NCI-H1436 (cell line): ENCODE measurements at regions not wholly inside any gene's neighbourhood (a gene's known extent, or its start where the extent isn't known, plus 50 kb on each side); places are given as distances from the start of the nearest gene placed in this dataset.

Experiments used
- DNase-seq: peaks from one replicate; lab custom pipeline; 2025; lab: John Stamatoyannopoulos, UW

- DNase-seq = peak; percentile 49
Observed at GRCh38 chr20:22466447-22467171, 117.8 kb downstream of the FOXA2 start.

DNA sequence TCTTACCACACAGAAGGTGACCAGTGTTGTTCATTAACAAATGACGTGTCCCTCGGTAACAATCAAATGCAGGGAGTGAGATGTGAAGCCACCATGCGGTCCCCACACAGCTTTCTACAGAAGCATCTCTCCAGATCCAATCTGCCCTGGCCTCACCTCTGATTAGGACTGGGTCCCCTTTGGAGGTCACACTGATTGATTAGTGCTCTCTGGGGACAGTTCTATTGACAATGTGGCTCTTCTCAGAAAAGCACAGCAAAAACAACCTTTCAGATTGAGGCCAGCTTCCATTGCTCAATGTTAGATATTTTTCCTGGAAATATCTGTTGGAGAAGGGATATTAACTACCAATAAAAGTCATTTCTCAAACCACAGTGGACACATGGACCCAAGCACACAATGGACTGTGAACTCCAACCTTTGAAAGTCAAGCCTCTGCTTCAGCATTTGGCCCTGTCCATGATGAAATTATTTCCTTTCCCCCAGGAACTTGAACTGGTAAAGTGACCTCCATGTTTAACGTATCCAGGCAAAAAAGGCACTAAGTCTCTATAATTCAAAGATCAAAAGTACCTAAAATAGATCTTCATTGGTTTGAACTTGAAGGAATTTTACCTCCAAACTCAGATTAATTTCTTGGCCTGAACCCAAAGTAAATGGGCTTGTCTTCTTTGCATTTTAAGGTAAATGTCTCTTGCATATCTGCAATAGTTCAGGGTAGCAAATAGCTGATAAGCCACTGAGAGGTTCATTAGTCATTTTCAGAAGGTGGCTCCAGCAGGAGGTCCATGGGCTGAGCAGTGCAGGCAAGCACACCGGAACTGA, 118.5 kb downstream of the FOXA2 start:
- DNase-seq = no peak

DNA sequence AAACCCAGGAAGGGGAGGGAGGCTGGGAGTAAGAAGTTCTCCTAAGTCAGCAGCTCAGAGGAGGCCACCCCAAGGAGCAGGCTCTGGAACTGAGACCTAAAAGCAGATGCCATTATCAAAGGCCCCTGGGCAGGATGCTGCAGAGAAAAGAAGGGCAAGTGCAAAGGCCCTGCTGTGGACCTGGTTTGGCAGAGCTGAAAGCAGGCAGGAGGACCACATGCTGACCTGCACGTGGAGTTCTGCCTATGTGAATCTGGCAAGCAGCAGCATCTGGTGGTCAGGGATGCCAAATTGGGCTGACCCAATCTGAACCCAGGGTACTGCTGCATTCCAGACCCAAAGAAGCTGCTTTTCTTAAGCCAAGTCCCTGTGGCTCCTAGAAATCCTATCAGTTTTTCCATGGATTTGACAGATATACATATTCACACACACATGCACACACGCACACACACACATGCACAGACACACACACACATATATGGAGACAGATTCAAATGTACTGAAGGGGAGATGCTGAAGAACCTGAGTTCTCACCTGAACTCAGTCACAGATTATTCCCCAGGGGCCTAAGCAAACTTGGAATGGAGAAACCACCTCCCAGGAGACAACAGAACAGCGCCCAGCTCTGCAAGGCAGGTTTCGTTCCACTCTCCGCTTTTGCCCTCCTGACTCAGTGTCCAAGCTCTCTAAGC, 119.9 kb downstream of the FOXA2 start:
- peak; percentile 13 for DNase-seq

GRCh38 chr20:22462975-22463914, 121.1 kb downstream of the FOXA2 start:
- peak; percentile 65 for DNase-seq

DNA sequence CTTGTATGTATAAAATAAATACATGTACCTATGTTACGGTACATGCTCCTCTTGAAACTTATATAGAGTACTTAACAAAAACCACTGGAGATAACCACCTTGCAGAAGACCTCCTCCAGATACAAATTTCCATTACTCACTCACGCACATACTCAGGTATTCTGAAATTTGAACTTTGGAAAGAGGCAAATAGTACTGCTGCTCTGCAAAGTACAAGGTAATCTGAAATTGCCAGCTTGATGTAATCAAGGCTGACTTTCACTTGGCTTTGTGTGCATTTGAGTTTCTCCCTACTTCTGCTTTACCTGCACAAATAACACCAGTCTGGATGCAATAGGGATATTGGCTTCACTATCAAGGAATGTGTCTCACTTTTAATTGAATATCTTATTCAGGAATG, 123.6 kb downstream of the FOXA2 start:
- no peak for DNase-seq

DNA sequence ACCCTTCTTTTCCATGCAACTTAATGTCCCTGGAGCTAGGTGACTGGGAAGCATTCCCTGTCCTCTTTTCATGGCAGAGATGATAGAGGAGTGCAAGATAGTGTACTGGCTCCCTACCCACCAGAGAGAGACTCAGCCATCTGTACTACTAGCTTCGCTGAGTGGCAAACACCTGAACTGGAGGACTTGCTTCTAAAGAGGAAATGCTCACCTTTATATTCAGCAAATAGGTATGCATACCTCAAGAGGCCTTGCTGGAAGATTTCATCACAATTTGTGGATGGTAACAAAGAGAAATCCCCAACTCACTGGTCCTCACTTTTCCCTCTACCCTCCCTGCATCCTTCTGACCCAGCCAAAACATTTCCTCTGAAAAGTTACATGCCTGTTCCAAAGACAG, 124.1 kb downstream of the FOXA2 start:
- DNase-seq = no peak

DNA sequence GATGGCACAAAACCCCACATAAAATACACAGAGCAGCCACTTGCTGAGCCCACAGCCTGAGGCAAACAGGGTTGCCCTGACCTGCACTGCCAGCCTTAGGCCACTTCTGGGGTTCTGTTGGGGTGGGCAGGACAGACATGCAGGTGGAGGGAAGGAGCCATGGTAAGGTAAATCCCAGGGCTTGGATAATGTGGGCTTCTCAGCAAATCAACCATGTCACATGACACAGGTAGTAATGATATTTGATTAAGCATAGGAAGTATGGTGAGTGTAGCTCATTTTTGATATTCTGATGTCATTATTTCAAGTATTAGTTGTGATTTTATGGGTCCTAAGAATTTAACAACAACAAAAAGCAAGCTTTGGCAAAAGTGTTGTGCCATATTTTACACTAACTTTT, 124.6 kb downstream of the FOXA2 start:
- DNase-seq = no peak

DNA sequence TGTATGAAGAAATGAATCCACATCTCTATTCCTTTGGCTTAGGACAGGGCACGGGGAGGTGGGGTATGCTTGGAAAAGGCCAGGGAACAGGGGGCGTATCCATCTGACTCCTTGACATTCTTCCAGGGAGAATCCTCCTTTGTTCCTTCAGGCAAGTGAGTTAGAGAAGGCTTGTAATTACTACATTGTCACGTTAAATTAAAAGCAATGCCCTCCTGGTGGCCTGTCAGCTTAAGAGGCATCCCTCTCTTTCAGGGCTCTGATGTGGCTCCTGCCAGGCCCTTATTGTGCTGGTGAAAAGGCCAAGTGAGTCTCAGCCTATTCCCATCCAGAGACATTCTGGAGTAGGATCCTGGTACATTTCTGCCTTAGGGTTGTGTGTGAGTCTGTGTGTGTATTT, 128.3 kb downstream of the FOXA2 start:
- DNase-seq = no peak

GRCh38 chr20:22455259-22455658, 129.1 kb downstream of the FOXA2 start:
- DNase-seq = no peak

GRCh38 chr20:22453244-22454080, 130.9 kb downstream of the FOXA2 start:
- DNase-seq = no peak

GRCh38 chr20:22452442-22453011, 131.8 kb downstream of the FOXA2 start:
- no peak for DNase-seq

- DNase-seq = no peak
Observed at GRCh38 chr20:22450537-22450936, 133.8 kb downstream of the FOXA2 start.

- DNase-seq = no peak
Observed at GRCh38 chr20:22449188-22449973, 135.0 kb downstream of the FOXA2 start.

DNA sequence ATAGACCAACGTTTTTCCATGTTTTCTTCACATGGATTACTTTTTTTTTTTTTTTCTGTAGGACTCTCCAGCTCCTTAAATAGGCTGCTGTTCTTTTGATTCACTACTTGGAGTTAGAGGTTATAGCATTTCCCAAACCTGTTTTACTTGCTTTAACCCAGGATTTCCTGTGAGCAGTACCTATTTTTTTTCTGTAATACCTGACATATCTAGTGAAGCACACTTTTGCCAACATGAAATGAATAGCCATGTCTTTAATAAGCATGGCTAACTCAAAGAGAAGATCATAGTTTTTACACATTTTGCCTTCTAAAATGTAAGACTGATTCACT, 137.0 kb downstream of the FOXA2 start:
- no peak for DNase-seq

DNA sequence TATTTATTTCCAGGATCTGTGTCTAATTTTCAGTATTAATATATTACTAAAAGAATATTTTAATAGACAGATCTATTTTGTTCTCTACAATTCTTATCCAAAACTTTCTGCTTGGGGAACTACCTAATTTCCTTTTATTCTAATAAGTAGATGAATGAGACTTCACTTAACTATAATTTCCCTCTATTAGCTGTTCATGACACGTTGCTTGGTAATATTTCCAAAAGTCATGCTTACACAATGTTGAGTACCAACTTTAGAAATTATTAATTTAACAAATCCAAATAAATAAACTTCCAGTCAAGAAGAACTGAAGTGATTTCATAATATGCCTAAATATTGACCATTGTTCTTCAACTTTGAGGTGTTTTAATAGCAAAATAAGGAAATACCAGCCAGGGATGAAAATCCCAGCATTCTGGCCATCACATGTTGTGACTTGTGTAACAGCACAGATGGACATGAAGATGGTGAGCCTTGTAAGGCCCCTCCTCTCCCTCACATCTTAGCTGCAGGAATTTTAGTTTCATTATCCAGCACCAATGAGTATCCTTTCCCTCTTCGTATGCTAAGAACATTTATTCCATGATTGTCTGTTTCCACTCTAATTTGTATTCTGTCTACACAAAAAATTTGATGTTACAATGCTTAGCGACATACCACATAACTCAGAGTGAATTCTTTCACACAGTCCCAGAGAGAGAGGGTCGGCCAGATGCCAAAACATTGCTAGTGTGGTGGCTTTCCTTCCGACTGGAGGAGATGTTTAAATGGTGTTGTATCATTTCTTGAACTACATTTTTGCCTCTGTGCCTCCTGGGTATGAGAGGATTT, 137.5 kb downstream of the FOXA2 start:
- DNase-seq = no peak

DNA sequence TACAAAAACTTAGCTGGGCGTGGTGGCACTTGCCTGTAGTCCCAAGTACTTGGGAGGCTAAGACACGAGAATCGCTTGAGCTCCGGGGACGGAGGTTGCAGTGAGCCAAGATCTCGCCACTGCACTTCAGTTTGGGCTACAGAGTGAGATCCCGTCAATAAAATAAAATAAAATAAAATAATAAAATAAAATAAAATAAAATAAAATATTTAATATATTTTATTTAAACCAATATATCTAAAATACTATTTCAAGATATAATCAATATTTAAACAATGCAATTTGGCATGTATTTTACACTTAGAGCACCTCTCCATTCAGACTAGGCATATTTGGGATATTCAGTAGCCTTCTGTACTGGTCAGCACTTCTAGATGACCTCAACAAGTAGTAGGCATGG, 142.1 kb downstream of the FOXA2 start:
- DNase-seq = no peak

- no peak for DNase-seq
Observed at GRCh38 chr20:22438926-22439325, 145.4 kb downstream of the FOXA2 start.

GRCh38 chr20:22438346-22438745, 146.0 kb downstream of the FOXA2 start:
- no peak for DNase-seq

DNA sequence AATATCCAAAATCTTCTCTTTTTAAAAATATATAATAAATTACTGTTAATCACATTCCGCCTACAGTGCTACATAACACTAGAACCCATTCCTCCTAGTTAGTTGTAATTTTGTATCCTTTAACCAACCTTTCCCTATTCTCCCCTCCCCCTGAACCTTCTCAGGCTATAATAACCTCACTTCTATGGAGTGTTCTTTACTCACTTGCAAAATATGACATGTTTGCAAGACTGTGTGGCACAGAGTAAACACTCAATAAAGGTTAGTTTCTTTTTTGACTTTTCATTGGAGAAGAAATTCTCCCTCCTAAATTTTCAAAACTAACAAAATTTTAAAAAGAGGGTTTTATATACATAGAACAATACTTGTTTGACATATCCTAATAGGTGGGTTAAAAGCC, 147.0 kb downstream of the FOXA2 start:
- no peak for DNase-seq
